Panc1 (cell line): ENCODE measurements at regions not wholly inside any gene's neighbourhood (a gene's known extent, or its start where the extent isn't known, plus 50 kb on each side); places are given as distances from the start of the nearest gene placed in this dataset.

Source experiments
- ATAC-seq: fragments of 200-7000 bp; cut with Tn5 transposase; 2 replicates; pipeline ENCODE4 v1.9.1; 2020; ENCODE audit warnings: mild to moderate bottlenecking, moderate library complexity
- BruUV-seq: library from RNA; stranded (reverse); fragments of 400-500 nt; replicated peaks from 2 replicates; lab custom pipeline; 2021; lab: Mats Ljungman, UMichigan
- CTCF ChIA-PET: fragments of 300-600 bp; sonication (Branson Sonifier 250); formaldehyde crosslinking; loops from one replicate; lab custom pipeline; 2022; ENCODE audit warnings: antibody characterized with exemption; lab: Charles Lee
- POLR2A ChIA-PET: fragments of 300-600 bp; sonication (Branson Sonifier 250); formaldehyde crosslinking; loops from one replicate; lab custom pipeline; 2022; ENCODE audit warnings: antibody characterized with exemption; lab: Charles Lee
- DNase-seq: peaks from one replicate; pipeline ENCODE4 v3.0.0-alpha.2; 2010; ENCODE audit warnings: low read depth, low spot score
- H3K27ac ChIP-seq: 2 replicates; pipeline ENCODE4 v1.5.1; 2011; ENCODE audit warnings: mild to moderate bottlenecking, low read length, inconsistent platforms
- H3K27me3 ChIP-seq: fragments of 200-500 bp; sonication (Bioruptor generic); 2 replicates; pipeline ENCODE4 v1.6.0; 2014; ENCODE audit warnings: low read length, inconsistent platforms; ENCODE audit not compliant: control insufficient read depth, insufficient read depth
- H3K36me3 ChIP-seq: fragments of 200-500 bp; sonication (Bioruptor generic); 2 replicates; pipeline ENCODE4 v1.5.1; 2014; ENCODE audit warnings: inconsistent platforms, mild to moderate bottlenecking, low read length, moderate library complexity; ENCODE audit not compliant: control insufficient read depth, insufficient read depth
- H3K4me1 ChIP-seq: 2 replicates; pipeline ENCODE4 v1.5.1; 2011; ENCODE audit warnings: inconsistent platforms, mild to moderate bottlenecking, low read length, moderate library complexity; ENCODE audit not compliant: control insufficient read depth, insufficient read depth
- H3K4me3 ChIP-seq, 2 experiments: 2 replicates each; pipeline ENCODE4 v1.5.1; 2011 to 2012; ENCODE audit warnings: low read depth in 2 of 2, low read length in 2 of 2, mild to moderate bottlenecking in 2 of 2, inconsistent platforms in 1 of 2, moderate library complexity in 1 of 2
- H3K9me3 ChIP-seq: fragments of 200-500 bp; sonication (Bioruptor generic); 2 replicates; pipeline ENCODE4 v1.5.1; 2014; ENCODE audit warnings: low read depth, mild to moderate bottlenecking, inconsistent platforms, low read length, moderate library complexity; ENCODE audit not compliant: control insufficient read depth, insufficient read depth
- CTCF ChIP-seq: fragments of 450-650 bp; IDR thresholded peaks from 2 replicates; pipeline ENCODE4 v1.5.1; 2017; ENCODE audit warnings: mild to moderate bottlenecking
- POLR2AphosphoS5 ChIP-seq: IDR thresholded peaks from 2 replicates; pipeline ENCODE4 v1.6.1; 2012; ENCODE audit warnings: mild to moderate bottlenecking, low read depth, low read length, moderate library complexity
- REST ChIP-seq, 2 experiments: IDR thresholded peaks; 2 replicates each; pipeline ENCODE4 v1.6.1; 2011 to 2012; ENCODE audit warnings: low read depth in 2 of 2, control low read depth in 1 of 2, low read length in 1 of 2, mild to moderate bottlenecking in 1 of 2, moderate library complexity in 1 of 2; ENCODE audit not compliant: insufficient read depth in 1 of 2
- SIN3A ChIP-seq: IDR thresholded peaks from 2 replicates; pipeline ENCODE4 v1.6.1; 2012; ENCODE audit warnings: low read depth, mild to moderate bottlenecking, low read length, moderate library complexity, borderline replicate concordance; ENCODE audit not compliant: insufficient read depth
- TCF7L2 ChIP-seq: IDR thresholded peaks from 2 replicates; pipeline ENCODE4 v1.6.1; 2011; ENCODE audit warnings: mild to moderate bottlenecking, low read depth, low read length, inconsistent platforms
- in situ Hi-C: cut with HindIII; loops from 2 replicates; pipeline ENCODE4 v1.10.0; 2016; ENCODE audit warnings: low sequenced_read_pairs, low pct_unique_long_range_greater_than_20kb
- intact Hi-C: fragments of 100-400 bp; cut with micrococcal nuclease; formaldehyde crosslinking; loops from one replicate; pipeline ENCODE4 v1.10.0; 2022; ENCODE audit not compliant: unreplicated experiment

GRCh38 chr6:74366634-74367033 lies 670.6 kb downstream of the CD109 start:
- H3K27me3 ChIP-seq, result no peaks in the 10 kb centered on the region
- CTCF ChIA-PET, result no interaction called here
- BruUV-seq, result no TSS peak
- no peak overlapping the region for H3K27ac ChIP-seq
- H3K9me3 ChIP-seq, result no peaks in the 10 kb centered on the region
- POLR2A ChIA-PET, result no interaction called here
- intact Hi-C loops (no loop called here), in situ Hi-C loops (no loop called here)
- no peak overlapping the region for H3K4me3 ChIP-seq
- H3K4me1 ChIP-seq, result no peaks in the 10 kb centered on the region
- TF ChIP-seq SIN3A, result no peak
- TF ChIP-seq TCF7L2, result no peak
- TF ChIP-seq POLR2AphosphoS5, result no peak
- TF ChIP-seq REST (IDR thresholded peaks at IDR 0.05; ENCODE audit: insufficient read depth in 1 of 2, low read depth in 2 of 2, low read length in 1 of 2), result no peak
- TF ChIP-seq CTCF, result no peak
- ATAC-seq (no peak), DNase-seq (no peak)
- H3K36me3 ChIP-seq, result no peaks in the 10 kb centered on the region

- in situ Hi-C loops, result no loop called here
- Histone ChIP-seq H3K4me3 (no peak overlapping the region), H3K4me1 (no peaks in the 10 kb centered on the region), H3K9me3 (no peaks in the 10 kb centered on the region), H3K27me3 (no peaks in the 10 kb centered on the region), H3K27ac (no peak overlapping the region), H3K36me3 (no peaks in the 10 kb centered on the region)
- no peak for DNase-seq
- TF ChIP-seq REST (IDR thresholded peaks at IDR 0.05; ENCODE audit: insufficient read depth in 1 of 2, low read depth in 2 of 2, low read length in 1 of 2) (no peak), CTCF (no peak), POLR2AphosphoS5 (no peak), TCF7L2 (no peak), SIN3A (no peak)
- intact Hi-C loops, result no loop called here
- POLR2A ChIA-PET, result no interaction called here
- CTCF ChIA-PET, result no interaction called here
- no TSS peak for BruUV-seq
- ATAC-seq, result no peak
Observed at GRCh38 chr6:74362391-74362790, 666.4 kb downstream of the CD109 start.
